HG03025 (cell line): ENCODE measurements at regions not wholly inside any gene's neighbourhood (a gene's known extent, or its start where the extent isn't known, plus 50 kb on each side); places are given as distances from the start of the nearest gene placed in this dataset.
"Not testable (repeated sequence)": the region's sequence is repeated elsewhere in the genome, so short reads cannot be mapped to it uniquely, and the experiment has no call there.

Experiments used
- ATAC-seq: cut with Tn5 transposase; IDR thresholded peaks from one replicate; pipeline ENCODE4 v1.9.1; 2021; ENCODE audit warnings: mild to moderate bottlenecking, moderate library complexity; ENCODE audit not compliant: unreplicated experiment, low FRiP score

GRCh38 chr7:68938151-68938550 lies 660.1 kb upstream of the AUTS2 start:
- no peak for ATAC-seq

- no peak for ATAC-seq
Observed at GRCh38 chr7:68943786-68944185, 654.5 kb upstream of the AUTS2 start.

GRCh38 chr7:68955656-68956055 lies 642.6 kb upstream of the AUTS2 start:
- no peak for ATAC-seq

GRCh38 chr7:68958571-68958970 lies 639.7 kb upstream of the AUTS2 start:
- ATAC-seq = no peak

GRCh38 chr7:68963552-68963951 lies 634.7 kb upstream of the AUTS2 start:
- no peak for ATAC-seq

GRCh38 chr7:68964060-68964459 lies 634.2 kb upstream of the AUTS2 start:
- ATAC-seq = no peak

GRCh38 chr7:68965351-68965750 lies 632.9 kb upstream of the AUTS2 start:
- no peak for ATAC-seq

GRCh38 chr7:68967598-68967997 lies 630.7 kb upstream of the AUTS2 start:
- ATAC-seq = no peak

- ATAC-seq = no peak
Observed at GRCh38 chr7:68969571-68969970, 628.7 kb upstream of the AUTS2 start.

GRCh38 chr7:68971634-68972340 lies 626.5 kb upstream of the AUTS2 start:
- no peak for ATAC-seq

GRCh38 chr7:68977385-68978055 lies 620.8 kb upstream of the AUTS2 start:
- no peak for ATAC-seq

GRCh38 chr7:68978710-68979109 lies 619.6 kb upstream of the AUTS2 start:
- no peak for ATAC-seq

GRCh38 chr7:68980011-68980410 lies 618.3 kb upstream of the AUTS2 start:
- no peak for ATAC-seq

- ATAC-seq = not testable (repeated sequence)
Observed at GRCh38 chr7:68980432-68980831, 617.8 kb upstream of the AUTS2 start.

- ATAC-seq = no peak
Observed at GRCh38 chr7:68984306-68984705, 614.0 kb upstream of the AUTS2 start.

- ATAC-seq = no peak
Observed at GRCh38 chr7:68994841-68995240, 603.4 kb upstream of the AUTS2 start.

- ATAC-seq = no peak
Observed at GRCh38 chr7:68998136-68998535, 600.1 kb upstream of the AUTS2 start.

GRCh38 chr7:69002416-69002815 lies 595.9 kb upstream of the AUTS2 start:
- no peak for ATAC-seq

- ATAC-seq = no peak
Observed at GRCh38 chr7:69012149-69012548, 586.1 kb upstream of the AUTS2 start.

- no peak for ATAC-seq
Observed at GRCh38 chr7:69017208-69017607, 581.1 kb upstream of the AUTS2 start.

- no peak for ATAC-seq
Observed at GRCh38 chr7:69018200-69018599, 580.1 kb upstream of the AUTS2 start.

- no peak for ATAC-seq
Observed at GRCh38 chr7:69019437-69019836, 578.8 kb upstream of the AUTS2 start.
